ENCODE measurements at regions not wholly inside any gene's neighbourhood (a gene's known extent, or its start where the extent isn't known, plus 50 kb on each side); places are given as distances from the start of the nearest gene placed in this dataset.
"Not testable (repeated sequence)": the region's sequence is repeated elsewhere in the genome, so short reads cannot be mapped to it uniquely, and the experiment has no call there.

- not testable (repeated sequence) for H3K4me3 ChIP-seq (ENCODE audit: low read length); H3K4me1 ChIP-seq (ENCODE audit: control insufficient read depth, insufficient read depth, low read length); H3K9me3 Mint-ChIP-seq; DNase-seq; H3K4me1 Mint-ChIP-seq; H3K27ac Mint-ChIP-seq; H3K4me3 Mint-ChIP-seq; H3K27me3 ChIP-seq (ENCODE audit: control insufficient read depth, insufficient read depth, low read length, poor library complexity, severe bottlenecking); H3K36me3 Mint-ChIP-seq (ENCODE audit: low read depth); H3K9me3 ChIP-seq (ENCODE audit: control insufficient read depth, low read length); H3K27me3 Mint-ChIP-seq (ENCODE audit: insufficient read depth); H3K27ac ChIP-seq (ENCODE audit: low read depth, low read length); H3K9ac ChIP-seq (ENCODE audit: extremely low read depth, low read length, poor library complexity, severe bottlenecking); H3K36me3 ChIP-seq (ENCODE audit: control insufficient read depth, insufficient read depth, low read length)
- WGBS, 2 experiments (ENCODE audit: insufficient coverage in 1 of 2, insufficient read length in 1 of 2) = no CpG with 5 or more reads among the region's 4 CpGs
These were observed 68.5 kb downstream of the PROP1 start for GRCh38 chr5:177927500-177927899.

GRCh38 chr5:177924577-177924976, 71.5 kb downstream of the PROP1 start:
- not testable (repeated sequence) for H3K9me3 ChIP-seq (ENCODE audit: control insufficient read depth, low read length); H3K4me1 ChIP-seq (ENCODE audit: control insufficient read depth, insufficient read depth, low read length); H3K36me3 Mint-ChIP-seq (ENCODE audit: low read depth); H3K36me3 ChIP-seq (ENCODE audit: control insufficient read depth, insufficient read depth, low read length); H3K4me1 Mint-ChIP-seq; H3K9ac ChIP-seq (ENCODE audit: extremely low read depth, low read length, poor library complexity, severe bottlenecking); H3K27ac ChIP-seq (ENCODE audit: low read depth, low read length); DNase-seq; H3K27me3 Mint-ChIP-seq (ENCODE audit: insufficient read depth); H3K27me3 ChIP-seq (ENCODE audit: control insufficient read depth, insufficient read depth, low read length, poor library complexity, severe bottlenecking); H3K4me3 ChIP-seq (ENCODE audit: low read length); H3K9me3 Mint-ChIP-seq; H3K4me3 Mint-ChIP-seq; H3K27ac Mint-ChIP-seq
- WGBS, 2 experiments (ENCODE audit: insufficient coverage in 1 of 2, insufficient read length in 1 of 2) = 100% methylated on average over 1 of the region's 11 CpGs; no CpG with 5 or more reads in 1 of the 2 experiments

GRCh38 chr5:177923837-177924236, 72.2 kb downstream of the PROP1 start:
- H3K9ac ChIP-seq (ENCODE audit: extremely low read depth, low read length, poor library complexity, severe bottlenecking) = not testable (repeated sequence)

GRCh38 chr5:177923189-177923588, 72.9 kb downstream of the PROP1 start:
- not testable (repeated sequence) for H3K27me3 ChIP-seq (ENCODE audit: control insufficient read depth, insufficient read depth, low read length, poor library complexity, severe bottlenecking); H3K36me3 Mint-ChIP-seq (ENCODE audit: low read depth); H3K27me3 Mint-ChIP-seq (ENCODE audit: insufficient read depth); H3K4me1 Mint-ChIP-seq; H3K4me1 ChIP-seq (ENCODE audit: control insufficient read depth, insufficient read depth, low read length); H3K36me3 ChIP-seq (ENCODE audit: control insufficient read depth, insufficient read depth, low read length); H3K9ac ChIP-seq (ENCODE audit: extremely low read depth, low read length, poor library complexity, severe bottlenecking); H3K27ac Mint-ChIP-seq; H3K27ac ChIP-seq (ENCODE audit: low read depth, low read length); H3K9me3 ChIP-seq (ENCODE audit: control insufficient read depth, low read length); DNase-seq; H3K9me3 Mint-ChIP-seq; H3K4me3 Mint-ChIP-seq; H3K4me3 ChIP-seq (ENCODE audit: low read length)
- 73% methylated on average over 1 of the region's 5 CpGs; no CpG with 5 or more reads in 1 of the 2 experiments for WGBS, 2 experiments (ENCODE audit: insufficient coverage in 1 of 2, insufficient read length in 1 of 2)

More at GRCh38 chr5:177923837-177924236, 72.2 kb downstream of the PROP1 start:
- not testable (repeated sequence) for H3K4me3 ChIP-seq (ENCODE audit: low read length); H3K4me3 Mint-ChIP-seq; H3K27me3 ChIP-seq (ENCODE audit: control insufficient read depth, insufficient read depth, low read length, poor library complexity, severe bottlenecking); H3K36me3 Mint-ChIP-seq (ENCODE audit: low read depth); H3K27ac ChIP-seq (ENCODE audit: low read depth, low read length); H3K27me3 Mint-ChIP-seq (ENCODE audit: insufficient read depth); DNase-seq; H3K9me3 ChIP-seq (ENCODE audit: control insufficient read depth, low read length); H3K36me3 ChIP-seq (ENCODE audit: control insufficient read depth, insufficient read depth, low read length); H3K9me3 Mint-ChIP-seq; H3K27ac Mint-ChIP-seq; H3K4me1 Mint-ChIP-seq; H3K4me1 ChIP-seq (ENCODE audit: control insufficient read depth, insufficient read depth, low read length)
- 100% methylated on average over 1 of the region's 4 CpGs; no CpG with 5 or more reads in 1 of the 2 experiments for WGBS, 2 experiments (ENCODE audit: insufficient coverage in 1 of 2, insufficient read length in 1 of 2)

- not testable (repeated sequence) for H3K27ac Mint-ChIP-seq; H3K9me3 Mint-ChIP-seq; H3K36me3 ChIP-seq (ENCODE audit: control insufficient read depth, insufficient read depth, low read length); H3K36me3 Mint-ChIP-seq (ENCODE audit: low read depth); H3K4me1 ChIP-seq (ENCODE audit: control insufficient read depth, insufficient read depth, low read length); H3K27me3 Mint-ChIP-seq (ENCODE audit: insufficient read depth); H3K9ac ChIP-seq (ENCODE audit: extremely low read depth, low read length, poor library complexity, severe bottlenecking); H3K4me3 Mint-ChIP-seq; H3K4me1 Mint-ChIP-seq; DNase-seq; H3K27me3 ChIP-seq (ENCODE audit: control insufficient read depth, insufficient read depth, low read length, poor library complexity, severe bottlenecking); H3K4me3 ChIP-seq (ENCODE audit: low read length); H3K9me3 ChIP-seq (ENCODE audit: control insufficient read depth, low read length); H3K27ac ChIP-seq (ENCODE audit: low read depth, low read length)
- no CpG with 5 or more reads among the region's 2 CpGs for WGBS, 2 experiments (ENCODE audit: insufficient coverage in 1 of 2, insufficient read length in 1 of 2)
These were observed 86.8 kb downstream of the PROP1 start for GRCh38 chr5:177909261-177909660.

GRCh38 chr5:177902806-177903205, 93.2 kb downstream of the PROP1 start:
- not testable (repeated sequence) for H3K27me3 ChIP-seq (ENCODE audit: control insufficient read depth, insufficient read depth, low read length, poor library complexity, severe bottlenecking); H3K4me3 Mint-ChIP-seq; H3K36me3 Mint-ChIP-seq (ENCODE audit: low read depth); H3K9me3 ChIP-seq (ENCODE audit: control insufficient read depth, low read length); DNase-seq; H3K9me3 Mint-ChIP-seq; H3K4me1 ChIP-seq (ENCODE audit: control insufficient read depth, insufficient read depth, low read length); H3K9ac ChIP-seq (ENCODE audit: extremely low read depth, low read length, poor library complexity, severe bottlenecking); H3K27me3 Mint-ChIP-seq (ENCODE audit: insufficient read depth); H3K4me3 ChIP-seq (ENCODE audit: low read length); H3K27ac ChIP-seq (ENCODE audit: low read depth, low read length); H3K4me1 Mint-ChIP-seq; H3K27ac Mint-ChIP-seq; H3K36me3 ChIP-seq (ENCODE audit: control insufficient read depth, insufficient read depth, low read length)
- 100% methylated on average over 1 of the region's 3 CpGs; no CpG with 5 or more reads in 1 of the 2 experiments for WGBS, 2 experiments (ENCODE audit: insufficient coverage in 1 of 2, insufficient read length in 1 of 2)

GRCh38 chr5:177900066-177900465, 96.0 kb downstream of the PROP1 start:
- H3K9me3 ChIP-seq (ENCODE audit: control insufficient read depth, low read length); H3K27ac Mint-ChIP-seq; H3K4me1 Mint-ChIP-seq; H3K27ac ChIP-seq (ENCODE audit: low read depth, low read length); H3K27me3 Mint-ChIP-seq (ENCODE audit: insufficient read depth); H3K4me3 ChIP-seq (ENCODE audit: low read length); DNase-seq; H3K9me3 Mint-ChIP-seq; H3K36me3 Mint-ChIP-seq (ENCODE audit: low read depth); H3K27me3 ChIP-seq (ENCODE audit: control insufficient read depth, insufficient read depth, low read length, poor library complexity, severe bottlenecking); H3K4me1 ChIP-seq (ENCODE audit: control insufficient read depth, insufficient read depth, low read length); H3K4me3 Mint-ChIP-seq; H3K9ac ChIP-seq (ENCODE audit: extremely low read depth, low read length, poor library complexity, severe bottlenecking); H3K36me3 ChIP-seq (ENCODE audit: control insufficient read depth, insufficient read depth, low read length): not testable (repeated sequence)
- WGBS, 2 experiments (ENCODE audit: insufficient coverage in 1 of 2, insufficient read length in 1 of 2) = 96% methylated on average over 2 of the region's 6 CpGs; no CpG with 5 or more reads in 1 of the 2 experiments
